GM21423 (cell line): ENCODE measurements at regions not wholly inside any gene's neighbourhood (a gene's known extent, or its start where the extent isn't known, plus 50 kb on each side); places are given as distances from the start of the nearest gene placed in this dataset.
"Not testable (repeated sequence)": the region's sequence is repeated elsewhere in the genome, so short reads cannot be mapped to it uniquely, and the experiment has no call there.

ENCODE experiments used
- ATAC-seq: cut with Tn5 transposase; IDR thresholded peaks from one replicate; pipeline ENCODE4 v1.9.1; 2021; ENCODE audit warnings: mild to moderate bottlenecking, moderate library complexity; ENCODE audit not compliant: unreplicated experiment

DNA sequence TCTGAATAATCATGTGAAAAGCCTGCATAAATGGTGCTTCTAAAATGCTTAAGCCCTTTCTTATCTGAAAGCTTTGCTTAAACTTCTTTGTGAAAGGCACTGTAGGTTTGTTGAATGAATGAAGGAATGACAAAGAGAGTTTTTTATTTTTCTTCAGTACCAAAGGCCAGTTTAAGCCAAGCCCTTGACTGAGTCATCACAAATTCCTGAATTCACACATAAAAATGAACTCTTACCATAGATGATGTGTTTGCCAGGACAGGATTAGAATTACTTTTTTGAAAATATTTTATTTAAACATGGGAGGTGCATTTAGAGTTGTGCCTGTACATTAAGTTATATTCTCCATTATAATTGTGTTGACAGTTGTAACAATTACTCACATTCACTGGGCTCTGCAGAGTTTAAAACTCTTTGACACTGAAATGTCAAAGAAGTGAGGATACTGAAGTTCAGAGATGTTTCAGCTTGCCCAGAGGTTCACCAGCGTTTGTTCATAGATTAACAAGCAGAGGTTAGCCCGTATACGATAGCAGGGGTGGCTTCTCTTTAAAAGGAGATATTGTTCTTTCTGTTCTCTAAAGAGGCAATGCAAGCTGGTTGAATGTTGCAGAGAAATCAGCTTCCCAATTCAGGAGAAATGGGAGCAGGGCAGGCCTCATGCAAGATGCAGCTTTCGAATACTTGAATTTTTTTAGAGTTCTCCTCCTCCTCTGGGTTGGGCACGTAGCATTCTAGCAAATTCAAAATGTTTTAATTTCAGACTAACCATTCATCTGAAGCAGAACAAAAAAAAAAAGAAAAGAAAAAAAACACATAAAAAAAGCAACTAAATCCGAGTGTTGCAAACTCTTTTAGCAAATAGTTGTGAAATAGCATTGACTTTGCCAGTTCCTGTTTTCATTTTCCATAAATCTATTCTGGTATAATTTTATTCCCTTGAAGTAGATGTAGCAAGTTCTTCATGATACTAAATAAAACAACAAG lies 358.7 kb upstream of the KLF4 start:
- no peak for ATAC-seq

DNA sequence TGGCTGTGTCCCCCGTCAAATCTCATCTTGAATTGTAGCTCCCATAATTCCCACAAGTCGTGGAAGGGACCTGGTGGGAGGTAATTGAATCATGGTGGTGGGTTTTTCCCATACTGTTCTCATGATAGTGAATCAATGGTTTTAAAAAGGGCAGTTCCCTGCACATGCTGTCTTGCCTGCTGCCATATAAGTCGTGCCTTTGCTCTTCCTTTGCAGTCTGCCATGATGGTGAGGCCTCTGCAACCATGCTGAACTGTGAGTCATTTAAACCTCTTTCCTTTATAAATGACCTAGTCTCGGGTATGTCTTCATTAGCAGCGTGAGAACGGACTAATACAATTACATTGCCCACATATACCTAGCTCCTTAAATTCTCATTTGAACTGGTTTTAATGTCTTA lies 353.0 kb upstream of the KLF4 start:
- ATAC-seq = no peak

DNA sequence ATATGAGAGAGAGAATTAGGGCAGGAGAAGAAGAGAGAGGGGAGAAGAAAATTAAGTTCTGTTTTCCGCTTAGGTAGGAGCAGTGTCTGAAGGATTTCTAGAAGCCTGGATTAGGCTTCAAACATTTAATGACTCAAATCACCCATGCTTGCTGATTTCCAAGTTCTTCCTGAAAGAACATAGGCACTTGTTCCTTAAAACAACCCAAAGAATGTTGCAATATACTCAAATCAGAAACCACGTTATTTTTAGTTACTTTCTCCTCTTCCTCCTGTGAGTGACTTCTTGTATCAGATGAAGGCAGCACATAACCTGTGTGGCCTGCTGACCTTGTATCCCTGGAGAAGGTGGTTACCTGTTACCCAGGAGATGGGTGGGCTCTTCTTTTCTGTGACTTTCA lies 351.5 kb upstream of the KLF4 start:
- ATAC-seq = no peak

DNA sequence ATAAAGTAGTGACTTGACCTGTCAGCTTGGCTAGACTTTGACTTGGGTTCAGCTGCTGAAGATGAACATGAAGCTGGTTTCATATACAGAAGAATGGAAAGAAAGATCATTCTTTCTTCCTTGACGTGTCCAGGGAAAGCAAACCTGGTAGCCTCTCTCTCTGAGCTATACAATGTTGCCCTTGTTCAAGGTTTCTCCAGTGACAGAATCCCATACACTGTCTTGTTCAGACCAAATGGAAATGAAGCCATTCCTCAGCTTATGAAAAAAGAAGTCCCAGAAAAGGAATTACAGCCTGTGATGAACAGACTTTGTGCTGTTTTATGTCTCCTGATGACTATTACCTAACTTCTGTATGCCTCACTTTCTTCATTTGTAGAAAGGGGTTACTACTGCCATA lies 349.8 kb upstream of the KLF4 start:
- no peak for ATAC-seq

DNA sequence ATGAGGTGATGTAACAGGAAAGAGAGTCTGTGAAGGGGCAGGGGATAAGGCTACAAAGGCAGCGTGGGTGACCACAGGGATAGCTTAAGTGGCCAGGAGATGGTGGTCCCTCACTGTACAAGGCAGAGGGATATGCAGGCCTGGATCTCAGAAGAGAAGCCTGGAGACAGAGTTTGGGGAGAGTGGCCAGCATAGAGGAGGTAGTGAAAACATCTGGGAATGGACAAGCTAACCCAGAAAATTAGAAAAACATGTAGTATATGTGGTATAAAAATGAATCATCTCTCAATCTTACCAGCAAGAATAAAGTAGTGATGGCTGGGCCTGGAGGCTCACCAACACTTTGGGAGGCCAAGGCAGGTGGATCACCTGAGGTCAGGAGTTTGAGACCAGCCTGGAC lies 349.2 kb upstream of the KLF4 start:
- ATAC-seq = no peak

DNA sequence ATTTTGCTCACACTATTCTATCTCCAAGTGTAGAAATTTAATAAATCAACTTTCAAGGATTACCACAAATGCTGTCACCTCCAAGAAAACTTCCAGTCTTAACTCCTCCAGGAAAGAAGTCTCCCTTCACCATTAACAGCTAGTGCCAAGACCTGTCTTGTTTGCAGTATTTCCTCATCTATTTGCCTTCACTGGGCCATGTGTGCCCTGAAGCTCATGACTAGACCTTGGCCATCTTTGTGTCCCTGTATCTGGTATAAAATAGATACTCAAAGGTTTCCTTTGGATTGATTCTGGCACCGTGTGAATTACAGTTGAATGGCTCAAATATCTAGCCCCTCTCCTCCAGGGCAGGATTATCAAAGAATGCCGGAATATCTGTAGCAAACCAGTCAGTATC lies 346.7 kb upstream of the KLF4 start:
- ATAC-seq = no peak

DNA sequence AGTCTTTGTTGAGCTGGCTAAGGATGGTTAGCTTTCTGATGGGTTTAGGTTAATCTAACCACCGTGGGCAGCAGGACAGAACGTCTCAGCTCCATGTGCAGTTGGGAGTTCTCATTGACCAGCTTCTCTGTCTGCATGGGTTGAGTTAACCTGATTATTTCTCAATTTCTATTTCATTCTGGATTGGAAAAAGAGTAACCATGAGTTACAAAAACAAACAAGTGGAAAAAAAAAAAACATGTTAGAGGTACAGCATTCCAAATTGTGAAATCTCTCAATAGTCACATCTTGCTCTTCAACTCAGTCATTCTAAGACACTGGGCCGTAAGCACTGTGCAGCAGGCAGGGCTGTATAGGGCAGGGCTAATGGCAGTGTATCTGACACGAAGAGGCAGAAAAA lies 343.7 kb upstream of the KLF4 start:
- no peak for ATAC-seq

DNA sequence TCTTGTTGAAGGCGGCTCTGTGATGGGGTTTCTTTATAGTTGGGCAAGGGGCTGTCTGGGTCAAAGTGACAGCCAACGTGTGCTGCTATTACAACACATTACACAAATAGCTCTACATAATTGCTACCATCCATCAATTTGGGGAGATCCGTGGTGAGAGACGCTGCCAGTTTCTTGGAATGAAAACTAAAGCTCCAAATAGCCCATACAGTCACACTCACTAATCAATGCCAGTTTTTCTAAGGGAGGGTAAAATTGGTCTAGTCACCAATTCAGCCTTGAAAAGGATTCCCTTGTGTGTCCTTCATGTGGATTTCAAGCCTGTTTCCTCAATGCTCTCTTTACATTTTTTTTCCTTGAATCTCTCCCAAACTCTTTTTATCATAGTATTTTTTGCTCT lies 343.3 kb upstream of the KLF4 start:
- ATAC-seq = no peak

DNA sequence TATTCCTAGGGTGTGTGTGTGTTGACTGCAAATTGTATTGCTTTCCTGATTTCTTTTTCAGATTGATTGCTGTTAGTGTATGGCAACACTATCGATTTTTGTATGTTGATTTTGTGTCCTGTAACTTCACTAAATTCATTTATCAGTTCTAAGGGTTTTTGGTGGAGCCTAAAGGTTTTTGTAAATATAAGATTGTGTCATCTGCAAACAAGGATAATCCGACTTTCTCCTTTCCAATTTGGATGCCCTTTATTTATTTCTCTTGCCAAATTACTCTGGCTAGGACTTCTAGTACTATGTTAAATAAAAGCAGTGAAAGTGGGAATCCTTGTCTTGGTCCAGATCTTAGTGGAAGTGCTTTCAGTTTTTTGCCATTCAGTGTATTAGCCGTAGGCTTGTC lies 340.9 kb upstream of the KLF4 start:
- no peak for ATAC-seq

DNA sequence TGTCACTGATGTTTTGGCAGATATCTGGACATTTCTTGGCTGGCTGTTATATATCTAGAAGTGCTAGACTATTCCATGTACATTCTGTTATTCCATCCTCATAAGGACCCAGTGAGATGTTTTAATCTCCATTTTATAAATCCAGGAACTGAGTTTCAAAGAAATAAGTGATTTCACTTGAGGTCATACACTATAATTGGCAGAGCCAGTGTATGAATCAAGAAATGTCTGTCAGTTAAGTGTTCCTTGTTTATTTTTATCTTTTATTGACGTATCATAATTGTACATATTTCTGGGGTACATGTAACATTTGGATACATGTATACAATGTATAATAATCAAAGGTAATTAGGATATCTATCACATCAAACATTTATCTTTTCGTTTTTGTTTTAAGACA lies 338.3 kb upstream of the KLF4 start:
- ATAC-seq = no peak

DNA sequence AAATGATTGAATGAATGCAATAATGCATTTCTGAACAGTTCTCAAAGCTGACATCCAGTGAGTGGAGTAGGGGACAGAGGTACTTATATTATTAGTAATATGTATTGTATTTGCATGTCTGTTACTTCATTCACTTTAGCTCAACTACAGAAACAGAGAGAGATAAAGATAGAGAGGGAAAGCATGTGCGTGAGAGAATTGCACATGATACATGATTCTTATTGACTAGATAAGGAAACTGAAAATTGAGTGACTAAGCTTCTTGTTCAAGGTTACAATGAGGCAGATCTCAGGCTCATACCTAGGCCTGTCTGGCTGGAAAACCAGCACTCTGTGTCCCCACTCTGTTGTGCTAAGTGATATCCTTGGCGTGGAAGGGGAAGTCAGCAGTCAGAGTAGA lies 337.7 kb upstream of the KLF4 start:
- peak; percentile 74 for ATAC-seq

DNA sequence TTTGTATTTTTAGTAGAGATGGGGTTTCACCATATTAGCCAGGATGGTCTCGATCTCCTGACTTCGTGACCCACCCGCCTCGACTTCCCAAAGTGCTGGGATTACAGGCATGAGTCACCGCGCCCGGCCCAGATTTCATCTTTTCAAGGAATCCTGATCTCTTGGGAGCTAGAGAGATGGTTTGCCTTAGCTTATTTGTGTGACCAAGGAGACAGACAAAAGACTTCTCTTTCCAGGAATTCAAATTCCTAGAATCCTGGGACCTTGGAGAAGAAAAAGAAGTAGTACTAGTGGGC lies 337.1 kb upstream of the KLF4 start:
- not testable (repeated sequence) for ATAC-seq

DNA sequence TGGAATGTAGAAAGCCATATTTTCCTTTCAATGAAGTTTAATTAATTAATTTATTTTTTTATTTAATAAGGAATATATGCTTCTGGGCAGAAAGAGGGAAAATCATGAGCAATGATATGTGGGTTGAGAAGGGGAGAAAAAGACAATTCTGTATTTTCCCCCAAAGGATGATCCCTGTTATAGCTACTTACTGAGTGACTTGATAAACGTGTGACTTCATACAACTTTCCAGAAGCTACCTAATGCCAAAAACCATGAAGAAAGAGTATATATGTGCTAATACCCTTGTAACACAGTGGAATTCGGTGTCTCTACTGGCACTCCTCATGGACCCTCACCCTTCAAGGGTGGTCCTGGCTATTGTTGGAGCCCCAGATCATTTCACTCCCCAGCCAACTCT lies 335.0 kb upstream of the KLF4 start:
- no peak for ATAC-seq

DNA sequence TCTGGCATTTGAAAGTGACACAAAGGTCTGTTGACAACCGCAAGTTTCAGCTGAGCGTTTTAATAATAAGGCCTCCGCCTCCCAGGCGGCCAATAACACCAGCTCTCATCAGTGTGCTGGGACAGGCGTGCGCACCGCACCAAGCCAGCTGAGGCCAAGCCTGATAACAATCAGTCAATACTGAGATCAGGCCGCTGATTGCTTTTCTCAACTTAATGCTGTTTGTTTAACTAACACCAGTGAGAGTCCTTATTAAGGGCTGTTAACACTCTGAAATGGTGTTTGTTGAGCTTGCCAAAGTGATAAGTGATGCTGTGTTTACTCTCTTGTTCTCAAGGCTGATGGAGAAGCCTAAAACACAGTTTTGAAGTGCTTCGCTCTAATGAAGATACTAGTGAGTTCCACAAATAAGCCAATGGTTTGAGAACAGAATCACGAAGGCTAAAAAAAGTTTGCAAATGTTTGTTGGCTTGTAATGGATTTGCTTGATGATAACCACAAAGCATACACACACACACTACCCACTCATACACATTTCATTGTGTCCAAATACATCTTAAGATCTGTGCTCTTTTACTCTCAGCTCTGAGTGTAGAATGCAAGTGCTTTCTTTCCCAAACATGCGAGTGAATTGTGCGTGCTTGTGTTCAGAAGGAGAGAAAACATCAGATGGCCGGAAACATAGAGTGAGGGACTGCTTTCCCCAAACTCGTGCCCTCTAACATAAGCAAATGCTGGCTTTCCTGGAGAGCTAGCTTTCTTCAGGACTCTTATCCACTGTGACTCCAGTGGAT lies 330.4 kb upstream of the KLF4 start:
- no peak for ATAC-seq

DNA sequence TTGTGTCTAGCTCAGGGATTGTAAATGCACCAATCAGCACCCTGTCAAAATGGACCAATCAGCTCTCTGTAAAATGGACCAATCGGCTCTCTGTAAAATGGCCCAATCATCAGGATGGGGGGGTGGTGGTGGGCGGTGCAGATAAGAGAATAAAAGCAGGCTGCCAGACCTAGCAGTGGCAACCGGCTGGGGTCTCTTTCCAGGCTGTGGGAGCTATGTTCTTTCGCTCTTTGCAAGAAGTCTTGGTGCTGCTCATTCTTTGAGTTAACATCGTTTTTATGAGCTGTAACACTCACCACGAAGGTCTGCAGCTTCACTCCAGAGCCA lies 328.9 kb upstream of the KLF4 start:
- ATAC-seq = not testable (repeated sequence)

DNA sequence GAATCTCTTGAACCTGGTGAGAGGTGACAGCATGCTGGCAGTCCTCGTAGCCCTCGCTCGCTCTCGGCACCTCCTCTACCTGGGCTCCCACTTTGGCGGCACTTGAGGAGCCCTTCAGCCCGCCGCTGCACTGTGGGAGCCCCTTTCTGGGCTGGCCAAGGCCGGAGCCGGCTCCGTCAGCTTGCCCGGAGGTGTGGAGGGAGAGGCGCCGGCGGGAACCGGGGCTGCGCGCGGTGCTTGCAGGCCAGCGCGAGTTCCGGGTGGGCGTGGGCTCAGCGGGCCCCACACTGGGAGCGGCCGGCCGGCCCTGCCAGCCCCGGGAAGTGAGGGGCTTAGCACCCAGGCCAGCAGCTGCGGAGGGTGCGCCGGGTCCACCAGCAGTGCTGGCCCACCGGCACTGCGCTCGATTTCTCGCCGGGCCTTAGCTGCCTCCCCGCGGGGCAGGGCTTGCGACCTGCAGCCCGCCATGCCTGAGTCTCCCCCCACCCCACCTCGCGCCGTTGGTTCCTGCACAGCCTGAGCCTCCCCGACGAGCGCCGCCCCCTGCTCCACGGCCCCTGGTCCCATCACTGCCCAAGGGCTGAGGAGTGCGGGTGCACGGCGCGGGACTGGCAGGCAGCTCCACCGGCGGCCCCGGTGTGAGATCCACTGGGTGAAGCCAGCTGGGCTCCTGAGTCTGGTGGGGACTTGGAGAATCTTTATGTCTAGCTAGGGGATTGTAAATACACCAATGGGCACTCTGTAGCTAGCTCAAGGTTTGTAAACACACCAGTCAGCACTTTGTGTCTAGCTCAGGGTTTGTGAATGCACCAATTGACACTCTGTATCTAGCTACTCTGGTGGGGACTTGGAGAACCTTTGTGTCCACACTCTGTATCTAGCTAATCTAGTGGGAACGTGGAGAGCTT lies 328.3 kb upstream of the KLF4 start:
- ATAC-seq = not testable (repeated sequence)

DNA sequence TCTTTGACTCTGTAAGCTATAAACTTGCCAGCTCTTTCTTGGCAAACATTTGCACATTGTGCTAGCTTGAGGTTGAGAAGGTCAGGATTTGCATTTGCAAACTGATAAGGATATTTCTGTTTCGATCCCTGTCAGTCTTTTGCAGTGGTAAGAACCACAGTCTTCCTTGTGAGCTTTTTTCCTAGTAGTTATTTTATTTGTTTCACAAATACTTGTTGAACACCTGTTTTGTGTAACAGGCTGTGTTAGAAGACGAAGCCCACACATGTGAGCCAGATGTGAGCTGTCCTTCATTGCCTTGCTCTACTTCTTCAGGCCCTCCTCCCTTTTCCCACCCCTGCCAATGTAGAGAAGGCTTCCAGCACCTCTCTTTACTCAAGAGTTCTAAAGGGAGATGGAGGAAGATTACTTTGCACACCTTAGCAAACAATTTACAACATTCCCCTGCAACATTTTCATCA lies 327.0 kb upstream of the KLF4 start:
- no peak for ATAC-seq

DNA sequence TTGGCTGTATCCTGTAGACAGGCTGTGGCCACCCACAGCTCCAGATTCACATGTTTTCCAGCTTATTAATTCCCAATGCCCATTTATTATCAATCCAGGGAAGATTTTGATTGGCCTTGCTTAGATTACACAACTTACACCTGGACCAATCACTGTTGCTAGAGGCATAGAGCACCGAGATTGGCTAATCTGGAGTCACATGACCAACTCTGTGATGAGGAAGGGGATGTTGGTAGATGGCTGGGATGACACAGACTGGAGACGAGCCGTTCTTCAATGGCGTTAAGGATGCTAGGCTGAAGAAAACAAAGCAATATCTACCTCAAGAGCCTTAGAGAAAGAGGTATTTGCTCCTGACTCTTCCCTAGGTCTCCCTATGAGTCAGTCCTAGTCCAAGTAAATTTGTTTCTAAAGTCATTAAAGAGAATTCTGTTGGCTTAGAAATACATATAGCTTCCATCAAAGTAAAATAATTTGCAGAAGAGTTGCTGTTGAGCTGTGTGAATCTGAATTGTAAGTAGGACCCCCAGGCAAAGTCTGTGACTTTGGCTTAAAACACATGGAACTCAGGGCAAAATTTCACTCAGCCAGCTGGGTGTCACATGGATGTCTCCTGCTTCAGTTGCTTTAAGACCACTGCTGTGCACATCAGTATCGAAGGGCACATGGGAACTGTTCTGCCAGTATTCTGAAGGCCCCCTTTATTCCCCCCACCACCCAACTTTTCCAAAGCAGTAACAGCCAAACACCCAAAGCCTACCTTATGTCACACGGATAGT lies 326.4 kb upstream of the KLF4 start:
- no peak for ATAC-seq

DNA sequence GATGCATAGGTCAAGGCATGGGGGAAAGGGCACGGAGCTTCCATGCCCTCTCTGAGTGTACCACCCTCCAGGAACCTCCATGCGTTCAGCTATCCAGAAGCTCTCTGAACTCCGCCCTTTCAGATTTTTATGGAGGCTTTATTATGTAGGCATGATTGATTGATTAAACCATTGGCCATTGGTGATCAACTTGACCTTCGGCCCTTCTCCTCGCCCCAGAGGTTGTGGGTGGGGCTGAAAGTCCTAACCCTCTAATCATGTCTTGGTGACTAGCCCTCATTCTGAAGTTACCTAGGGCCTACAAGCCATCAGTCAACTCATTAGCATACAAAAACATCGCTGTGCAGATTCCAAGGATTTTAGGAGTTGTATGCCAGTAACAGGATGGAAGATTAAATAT lies 323.7 kb upstream of the KLF4 start:
- ATAC-seq = no peak

DNA sequence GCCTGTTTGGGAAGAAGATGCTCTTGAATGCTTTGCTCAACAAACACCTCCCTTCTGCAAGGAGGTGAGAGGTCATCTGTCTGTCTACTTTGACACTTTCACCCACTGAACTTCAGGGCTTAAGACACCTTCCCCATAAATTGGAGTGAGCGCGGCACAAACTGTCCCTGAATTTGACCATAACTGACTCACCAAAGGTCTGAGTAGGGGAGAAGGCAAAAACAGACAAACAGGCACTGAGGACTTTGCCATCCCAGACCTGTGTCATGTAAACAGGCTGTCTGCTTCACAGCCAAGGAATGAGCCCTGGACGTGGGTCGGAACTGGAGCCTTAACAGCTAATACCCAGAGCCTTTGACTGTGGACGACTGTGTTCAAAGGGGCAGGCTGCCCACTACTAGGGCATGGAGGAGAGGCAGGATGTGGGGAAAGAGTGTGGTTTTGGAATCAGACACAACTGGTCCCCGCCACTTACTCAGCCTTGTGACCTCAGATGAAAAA lies 320.9 kb upstream of the KLF4 start:
- no peak for ATAC-seq
